D341Med (cell line): ENCODE measurements at regions not wholly inside any gene's neighbourhood (a gene's known extent, or its start where the extent isn't known, plus 50 kb on each side); places are given as distances from the start of the nearest gene placed in this dataset.

Experiments used
- DNase-seq: peaks from one replicate; pipeline ENCODE4 v3.0.0; 2012; ENCODE audit warnings: low spot score

DNA sequence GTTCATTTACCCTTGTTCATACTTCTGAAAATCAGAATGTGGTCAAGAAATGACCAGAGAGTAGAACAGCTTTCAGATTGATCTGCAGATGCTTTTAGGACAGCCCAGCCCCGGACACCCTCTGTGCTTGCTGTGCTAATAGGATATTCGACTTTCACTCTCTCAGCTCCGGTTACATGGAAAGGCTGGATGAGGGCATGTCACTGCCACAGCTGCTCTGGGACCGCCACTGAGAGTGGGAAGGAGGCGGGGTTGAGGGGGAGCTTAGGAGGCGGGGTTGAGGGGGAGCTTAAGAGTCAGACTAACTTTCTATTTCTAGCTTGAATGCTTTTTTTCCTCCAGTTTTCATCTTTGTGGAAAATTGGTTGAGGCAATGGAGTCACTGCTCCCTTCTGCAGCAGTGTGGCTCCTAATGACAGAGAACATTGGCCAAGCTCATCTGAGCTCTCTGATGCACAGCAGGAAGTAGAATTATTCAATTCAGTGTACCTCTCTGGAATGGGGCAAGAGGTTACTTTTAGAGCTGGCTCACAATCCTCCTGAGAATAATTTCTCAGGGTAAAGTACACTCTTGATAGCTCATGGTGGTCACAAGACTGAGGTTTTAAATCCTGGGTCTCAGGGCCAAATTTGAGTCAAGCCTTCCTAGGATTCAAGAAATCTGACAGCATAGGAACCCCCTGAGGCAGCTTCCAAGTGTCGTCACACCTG is 74.6 kb upstream of the NPAS1 start:
- DNase-seq: peak; percentile 91

DNA sequence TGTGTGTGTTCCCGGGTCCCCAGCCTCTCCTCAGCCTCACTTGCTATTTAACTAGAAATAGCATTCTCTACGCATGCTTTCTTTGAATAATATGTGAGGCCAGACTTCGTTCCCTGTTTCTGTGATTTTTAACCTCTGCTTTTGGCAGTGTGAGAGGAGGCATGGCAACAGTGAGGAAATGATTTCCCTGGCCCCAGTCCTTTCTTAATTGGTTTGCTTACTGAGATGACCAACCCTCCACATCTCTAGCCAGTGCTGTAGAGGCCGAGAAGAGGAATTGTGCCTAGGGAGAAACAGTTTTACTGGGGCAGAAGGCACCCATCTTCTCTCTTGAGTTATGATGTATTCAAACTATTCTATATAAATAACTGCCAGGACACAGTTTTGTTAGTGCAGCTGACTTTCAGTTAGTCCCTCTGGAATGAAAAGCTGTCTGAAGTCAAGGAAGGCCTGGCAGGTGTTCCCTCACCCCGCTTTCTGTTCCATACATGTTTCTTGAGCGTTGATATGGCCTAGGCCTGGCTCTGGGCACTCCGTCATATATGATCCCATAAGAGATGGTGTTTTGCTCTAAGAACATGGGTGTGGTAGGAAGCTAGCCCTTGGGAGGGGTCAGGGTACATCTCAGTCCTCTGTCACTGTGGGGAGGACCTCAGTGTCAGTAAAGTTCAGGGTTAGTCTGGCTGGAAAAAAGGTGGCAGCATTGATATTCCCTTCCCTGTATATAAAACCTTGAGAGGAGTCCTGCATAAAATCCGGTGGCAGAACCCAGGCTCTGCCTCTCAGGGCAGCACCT is 73.7 kb upstream of the NPAS1 start:
- DNase-seq: no peak

DNA sequence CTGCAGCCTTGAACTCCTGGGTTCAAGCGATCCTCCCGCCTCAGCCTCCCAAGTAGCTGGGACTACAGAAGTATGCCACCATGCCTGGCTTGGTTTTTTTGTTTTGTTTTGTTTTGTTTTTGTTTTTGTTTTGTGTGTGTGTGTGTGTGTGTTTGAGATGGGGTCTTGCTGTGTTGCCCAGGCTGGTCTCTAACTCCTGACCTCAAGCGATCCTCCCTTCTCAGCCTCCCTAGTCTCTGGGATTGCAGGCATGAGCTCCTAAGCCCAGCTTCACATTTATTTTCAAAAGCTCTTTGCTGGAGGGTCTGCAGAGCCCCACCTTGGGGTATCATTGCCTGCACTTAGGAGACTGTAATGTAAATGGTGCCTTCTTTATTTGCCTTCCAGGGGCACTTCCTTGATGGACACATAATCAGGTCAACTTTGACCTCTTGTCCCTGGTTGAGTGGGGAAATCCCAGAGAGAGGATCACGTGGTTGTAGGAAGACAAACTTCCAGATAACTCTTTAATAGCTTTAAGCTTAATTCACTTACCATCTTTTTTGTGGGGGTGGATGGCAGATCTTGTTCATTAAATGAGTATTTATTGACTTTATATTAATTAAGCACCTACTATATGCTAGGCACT is 72.9 kb upstream of the NPAS1 start:
- DNase-seq: no peak

DNA sequence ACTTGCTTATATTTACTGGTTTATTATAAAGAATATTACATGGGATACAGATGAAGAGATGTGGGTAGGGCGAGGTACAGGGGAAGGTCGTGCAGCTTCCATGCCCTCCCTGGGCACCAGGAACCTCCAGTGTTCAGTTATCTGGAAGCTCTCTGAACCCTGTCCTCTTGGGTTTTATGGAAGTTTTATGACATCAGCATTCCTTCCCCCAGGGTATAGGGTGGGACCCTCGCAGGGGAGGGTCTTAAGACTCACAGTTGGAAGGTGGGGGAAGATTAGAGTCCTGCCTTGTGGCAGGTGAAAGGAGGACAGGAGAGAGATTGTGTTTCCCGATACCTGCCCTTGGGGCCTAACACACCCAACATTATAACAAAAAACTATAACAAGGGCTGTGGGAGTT is 71.8 kb upstream of the NPAS1 start:
- DNase-seq: no peak

DNA sequence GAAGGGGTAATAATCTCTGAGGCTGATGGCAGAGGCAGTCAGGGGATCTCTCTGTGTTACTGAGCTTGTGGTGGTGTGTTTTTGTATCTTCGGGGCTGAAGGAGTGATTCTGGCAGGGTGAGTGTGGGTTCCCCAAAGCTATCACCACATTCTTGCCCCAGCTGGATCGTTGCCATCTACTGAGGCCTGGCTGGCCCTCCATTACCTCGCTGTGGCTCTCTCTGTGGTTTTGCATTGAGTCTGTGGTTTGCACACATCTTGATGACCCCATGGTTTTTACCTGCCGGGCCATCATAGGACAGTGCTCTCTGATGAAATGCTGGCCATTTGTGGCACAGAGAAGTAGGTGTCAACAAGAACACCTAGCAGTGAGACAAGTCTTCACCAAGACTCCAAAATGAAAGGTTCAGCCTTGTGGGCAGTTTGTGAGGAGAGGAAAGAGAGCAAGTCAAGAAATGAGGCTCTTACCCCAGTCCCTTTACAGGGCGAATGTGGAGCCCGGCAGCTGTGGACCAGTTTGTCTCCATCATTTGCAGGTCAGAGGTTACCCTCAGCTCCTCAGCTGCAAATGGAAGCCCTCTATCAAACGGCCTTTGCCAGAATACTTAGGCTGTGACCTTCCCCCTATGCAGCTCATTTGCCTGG is 69.0 kb upstream of the NPAS1 start:
- DNase-seq: no peak

DNA sequence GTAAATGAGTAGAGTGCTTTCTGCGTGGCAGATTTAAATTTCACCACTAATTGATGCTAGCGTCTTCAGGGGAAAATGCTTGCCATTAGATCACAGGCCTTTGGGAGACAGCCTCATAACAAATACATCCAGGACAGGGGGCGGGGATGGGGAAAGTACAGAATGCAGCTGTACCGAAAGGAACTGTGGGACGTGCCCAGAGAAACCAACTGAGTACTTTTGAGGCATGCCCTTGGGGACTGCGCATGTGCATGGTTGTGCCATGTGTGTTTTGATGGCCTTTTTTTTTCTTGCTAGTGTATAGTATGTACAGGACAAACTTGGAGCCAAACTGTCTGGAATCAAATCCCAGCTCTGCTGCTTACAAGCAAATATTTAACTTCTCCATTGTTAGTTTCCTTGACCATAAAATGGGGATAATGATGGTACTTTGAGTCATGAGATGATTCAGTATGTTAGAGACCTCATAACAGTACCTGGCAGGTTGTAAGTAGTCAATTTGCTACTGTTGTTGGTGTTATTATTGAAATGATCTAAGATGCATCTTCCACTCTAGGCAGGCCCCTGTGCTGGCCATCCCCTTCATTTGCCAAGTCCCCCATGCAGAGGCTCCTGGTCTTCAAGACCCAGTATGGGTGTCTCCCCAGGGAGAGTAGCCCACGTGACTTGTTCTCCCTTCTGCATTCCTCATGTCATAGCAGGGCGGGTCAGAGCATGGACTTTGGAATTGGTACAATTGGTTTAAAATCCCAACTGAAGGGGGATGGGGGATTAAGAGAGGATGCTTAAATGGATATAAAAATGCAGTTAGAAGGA is 68.3 kb upstream of the NPAS1 start:
- DNase-seq: no peak

DNA sequence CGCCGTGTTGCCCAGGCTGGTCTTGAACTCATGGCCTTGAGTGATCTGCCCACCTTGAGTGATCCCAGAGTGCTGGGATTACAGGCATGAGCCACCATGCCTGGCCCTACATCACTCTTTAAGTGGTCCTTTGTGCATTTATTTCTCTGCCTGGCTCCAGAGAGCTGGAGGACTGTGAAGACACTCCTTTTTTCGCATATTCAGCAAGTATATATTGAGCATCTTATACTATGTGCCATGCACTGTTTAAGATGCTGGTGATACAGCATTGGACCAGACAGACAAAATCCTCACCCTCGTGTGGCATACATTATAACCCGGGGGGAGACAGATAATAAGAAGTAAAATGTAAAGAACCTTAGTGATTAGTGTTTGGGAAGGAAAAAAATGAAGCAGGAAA is 66.8 kb upstream of the NPAS1 start:
- DNase-seq: no peak

DNA sequence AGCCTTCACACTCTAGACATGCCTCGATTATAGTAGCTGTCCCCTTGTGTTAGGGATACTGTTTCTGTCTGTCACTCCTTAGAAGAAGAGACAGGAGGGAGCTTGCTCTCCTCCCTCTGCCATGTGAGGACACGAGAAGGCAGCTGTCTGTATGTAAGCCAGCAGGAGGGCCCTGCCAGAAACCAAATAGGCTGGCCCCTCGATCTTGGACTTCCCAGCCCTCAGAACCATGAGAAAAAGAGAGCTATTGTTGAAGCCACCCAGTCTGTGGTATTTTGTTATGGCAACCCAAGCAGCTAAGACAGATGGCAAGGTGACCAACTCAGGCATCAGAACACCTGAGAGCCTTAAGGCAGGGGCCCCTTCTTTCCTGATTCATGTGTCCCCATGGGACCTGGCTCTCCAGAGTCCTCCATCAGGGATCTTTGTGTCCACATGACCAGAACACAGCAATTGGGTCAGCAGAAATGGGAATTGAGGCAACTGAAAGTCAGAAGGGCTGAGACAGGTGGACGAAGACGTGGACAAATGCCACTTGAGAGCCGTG is 65.6 kb upstream of the NPAS1 start:
- DNase-seq: no peak

DNA sequence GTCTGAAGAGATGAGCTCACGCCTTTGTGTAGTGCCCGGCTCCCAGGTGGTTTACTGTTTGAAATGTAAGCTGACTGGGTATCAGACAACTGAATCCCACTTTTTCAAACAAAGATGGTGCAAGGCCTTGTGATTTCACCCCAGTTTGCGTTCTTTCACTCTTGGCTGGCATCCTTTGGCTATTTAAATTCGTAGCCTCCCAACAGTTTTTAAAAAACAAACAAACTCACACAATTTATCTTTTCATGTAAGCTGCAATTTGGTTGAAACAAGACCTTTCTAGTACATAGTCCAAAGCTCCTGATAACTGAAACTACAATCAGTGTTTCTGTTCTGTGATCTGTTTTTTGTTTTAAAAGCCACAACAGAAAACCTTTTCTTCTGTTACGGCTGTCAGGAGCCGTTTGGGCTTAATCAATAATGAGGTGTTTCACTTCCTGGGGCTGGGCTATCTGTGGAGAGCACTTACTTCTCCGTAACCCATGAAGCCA is 65.1 kb upstream of the NPAS1 start:
- DNase-seq: no peak

DNA sequence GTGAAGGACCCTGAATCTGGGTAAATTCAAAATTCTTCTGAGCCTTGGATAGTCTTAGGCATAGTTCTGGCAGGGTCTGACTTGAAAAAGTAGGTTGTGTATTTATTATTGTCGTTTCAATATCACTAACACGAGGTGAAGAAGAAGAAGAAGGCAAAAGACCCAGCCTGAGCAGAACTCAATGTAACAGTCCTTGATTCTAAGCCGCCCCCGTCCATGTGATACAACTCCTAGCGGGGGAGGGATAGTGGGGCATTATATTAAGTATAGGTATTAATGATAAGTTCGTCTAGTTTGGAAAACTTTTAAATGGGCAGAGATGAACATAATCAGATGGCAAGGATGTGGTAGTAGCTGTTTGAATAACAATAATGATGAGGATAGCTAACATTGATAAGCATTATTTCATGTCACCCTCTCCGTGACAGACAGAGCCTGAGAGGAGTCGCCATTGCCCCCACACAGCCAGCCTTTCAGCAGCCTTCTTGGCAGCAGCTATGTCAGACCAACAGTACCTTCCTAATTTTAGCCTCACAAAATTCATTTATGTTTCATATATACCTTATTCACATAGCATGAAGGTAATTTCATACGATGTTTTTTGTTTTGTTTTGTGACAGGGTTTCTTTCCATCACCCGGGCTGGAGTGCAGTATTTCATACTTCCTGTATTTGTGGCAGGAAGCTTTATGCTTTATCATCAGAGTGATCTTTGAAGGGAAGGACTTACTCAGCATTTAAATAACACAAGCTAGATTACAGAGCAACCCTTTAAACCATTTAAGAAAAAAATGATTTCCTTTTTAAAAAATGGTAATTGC is 64.4 kb upstream of the NPAS1 start:
- DNase-seq: no peak

DNA sequence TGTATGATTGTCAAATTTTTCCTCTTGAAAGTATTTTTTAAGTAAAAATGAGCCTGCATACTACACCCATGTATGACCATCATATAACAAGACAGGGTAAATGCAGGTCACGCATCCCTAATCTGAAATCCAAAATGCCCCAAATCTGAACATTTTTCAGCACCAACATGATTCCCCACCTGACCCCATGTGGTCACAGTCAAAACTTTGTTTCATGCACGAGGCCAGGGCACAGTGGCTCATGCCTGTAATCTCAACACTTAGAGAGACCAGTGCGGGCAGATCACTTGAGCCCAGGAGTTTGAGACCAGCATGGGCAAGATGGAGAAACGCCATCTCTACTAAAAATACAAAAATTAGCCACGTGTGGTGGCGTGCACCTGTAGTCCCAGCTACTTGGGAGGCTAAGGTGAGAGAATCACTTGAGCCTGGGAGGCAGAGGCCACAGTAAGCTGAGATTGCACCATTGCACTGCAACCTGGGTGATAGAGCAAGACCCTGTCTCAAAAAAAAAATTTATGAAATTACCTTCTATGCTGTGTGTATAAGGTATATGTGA is 63.7 kb upstream of the NPAS1 start:
- DNase-seq: no peak

DNA sequence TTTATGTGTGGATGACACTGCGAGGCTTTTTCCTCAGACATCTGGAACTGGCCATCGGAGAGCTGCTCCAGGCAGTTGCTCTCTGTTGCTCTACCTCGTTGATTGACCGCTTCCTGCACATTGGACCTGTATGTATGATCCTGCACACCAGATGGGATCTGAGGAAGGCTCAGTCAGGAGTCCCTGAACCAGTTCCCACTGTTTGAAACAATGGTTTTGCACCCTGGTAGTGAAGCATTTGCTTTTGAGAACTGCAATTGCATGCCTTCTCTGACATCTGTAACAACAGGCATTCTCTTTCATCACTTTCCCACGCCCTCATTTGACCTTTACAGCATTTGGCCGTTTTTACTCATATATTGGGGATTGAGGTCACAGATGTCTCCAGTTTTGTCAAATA is 61.1 kb upstream of the NPAS1 start:
- no peak for DNase-seq

DNA sequence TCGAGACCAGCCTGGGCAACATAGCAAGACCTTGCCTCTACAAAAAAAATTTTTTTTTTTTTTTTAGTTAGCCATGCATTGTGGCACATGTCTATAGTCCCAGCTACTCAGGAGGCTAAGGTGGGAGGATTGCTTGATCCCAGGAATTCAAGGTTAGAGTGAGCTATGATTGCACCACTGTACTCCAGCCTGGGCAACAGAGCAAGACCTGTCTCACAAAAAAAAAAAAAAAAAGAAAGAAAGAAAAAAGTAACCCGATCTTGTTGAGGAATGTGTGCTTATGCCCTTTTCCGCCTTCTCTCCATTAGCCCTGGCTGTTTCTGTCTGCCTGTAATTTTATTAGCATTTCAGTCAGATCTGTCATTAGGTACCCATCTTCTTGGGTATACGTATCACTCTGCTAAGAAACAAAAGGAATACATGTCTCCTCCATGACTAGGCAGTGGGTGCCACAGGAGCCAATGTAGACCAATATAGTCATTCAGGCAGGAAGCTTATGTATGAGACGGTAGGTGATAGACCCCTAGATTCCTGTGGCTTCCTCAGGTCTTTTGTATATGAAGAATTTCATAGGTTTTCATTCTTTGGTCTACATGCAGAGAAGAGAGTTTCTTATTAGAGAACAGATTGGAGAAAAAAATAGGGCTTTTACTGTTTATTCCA is 59.6 kb upstream of the NPAS1 start:
- DNase-seq: no peak

DNA sequence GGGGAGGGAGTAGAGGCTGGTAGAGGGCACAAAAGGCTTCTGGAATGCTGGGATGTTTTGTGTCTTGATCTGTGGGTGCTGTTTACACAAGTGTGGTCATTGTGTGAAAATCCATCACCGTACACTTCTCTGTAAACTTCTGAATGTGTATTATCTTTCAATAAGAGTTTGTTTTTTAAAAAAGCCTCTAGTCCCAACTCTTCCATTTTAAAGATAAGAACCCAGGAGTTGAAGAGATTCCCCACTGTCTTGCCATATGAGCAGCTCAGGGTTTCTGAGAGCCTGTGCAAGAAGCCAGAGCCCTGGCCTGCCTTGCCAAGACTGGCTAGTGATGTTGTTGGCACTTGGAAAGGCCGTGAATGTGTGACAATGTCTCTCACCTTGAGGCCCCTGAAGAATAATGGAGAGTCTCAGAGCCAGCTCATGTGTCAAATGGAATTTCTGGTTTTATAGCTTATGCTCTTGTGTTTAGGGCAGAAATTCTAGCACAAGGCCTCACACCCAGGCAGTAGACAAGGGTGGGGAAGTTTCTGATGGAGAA is 57.5 kb upstream of the NPAS1 start:
- DNase-seq: no peak

DNA sequence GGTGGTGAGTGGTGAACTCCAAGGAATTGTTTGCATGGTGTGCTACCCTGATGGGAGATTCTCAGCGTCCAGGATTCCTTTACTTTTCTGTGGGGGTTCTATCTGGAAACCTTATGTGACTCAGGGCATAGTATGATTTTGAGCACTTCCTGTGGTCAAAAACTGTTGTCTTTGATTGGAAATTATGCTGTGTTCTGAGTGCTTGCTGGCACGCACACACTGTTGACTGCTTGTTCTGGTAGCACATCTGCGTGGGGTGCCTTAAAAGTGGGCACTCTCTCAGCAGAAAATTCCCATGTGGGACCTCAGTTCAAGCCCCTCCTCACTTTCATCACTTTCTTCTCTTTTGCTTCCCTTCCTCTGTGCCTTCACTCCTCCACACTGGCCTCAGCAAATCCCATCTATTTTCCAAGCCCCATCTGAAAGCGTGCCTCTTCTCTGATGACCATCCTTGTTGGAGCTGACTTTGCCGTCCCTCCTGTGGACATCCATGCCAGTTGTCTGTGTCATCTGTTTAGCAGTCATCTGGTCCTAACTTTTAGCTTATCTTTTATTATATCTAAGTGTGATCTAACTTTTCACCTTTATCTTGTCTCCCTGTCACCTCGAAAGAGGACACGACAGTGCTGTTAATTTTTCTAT is 56.4 kb upstream of the NPAS1 start:
- DNase-seq: no peak

DNA sequence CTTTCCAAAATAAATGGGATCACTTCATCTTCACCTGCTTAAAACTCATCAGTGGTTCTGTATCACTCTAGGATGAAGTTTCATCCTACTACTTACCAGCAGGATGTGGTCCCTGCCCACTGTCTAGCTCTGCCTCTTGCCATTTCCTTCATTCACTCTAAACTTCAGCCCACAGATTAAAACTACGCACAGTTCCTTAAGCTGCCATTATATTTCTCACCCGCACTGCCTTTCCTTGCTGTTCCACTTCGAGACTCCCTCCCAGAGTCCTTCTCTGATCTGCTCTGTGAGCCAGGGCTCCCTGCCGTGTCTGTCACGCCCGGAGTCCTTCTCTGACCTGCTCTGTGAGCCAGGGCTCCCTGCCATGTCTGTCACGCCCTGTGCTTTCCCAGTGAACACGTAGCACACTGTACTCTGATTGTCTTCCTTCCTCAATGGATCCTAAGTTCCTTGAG is 52.0 kb upstream of the NPAS1 start:
- no peak for DNase-seq
